GM18508 (cell line): ENCODE measurements at regions not wholly inside any gene's neighbourhood (a gene's known extent, or its start where the extent isn't known, plus 50 kb on each side); places are given as distances from the start of the nearest gene placed in this dataset.
"Not testable (repeated sequence)": the region's sequence is repeated elsewhere in the genome, so short reads cannot be mapped to it uniquely, and the experiment has no call there.

Experiments
- ATAC-seq: cut with Tn5 transposase; IDR thresholded peaks from one replicate; pipeline ENCODE4 v1.9.1; 2021; ENCODE audit warnings: moderate number of reproducible peaks; ENCODE audit not compliant: insufficient read depth, unreplicated experiment

DNA sequence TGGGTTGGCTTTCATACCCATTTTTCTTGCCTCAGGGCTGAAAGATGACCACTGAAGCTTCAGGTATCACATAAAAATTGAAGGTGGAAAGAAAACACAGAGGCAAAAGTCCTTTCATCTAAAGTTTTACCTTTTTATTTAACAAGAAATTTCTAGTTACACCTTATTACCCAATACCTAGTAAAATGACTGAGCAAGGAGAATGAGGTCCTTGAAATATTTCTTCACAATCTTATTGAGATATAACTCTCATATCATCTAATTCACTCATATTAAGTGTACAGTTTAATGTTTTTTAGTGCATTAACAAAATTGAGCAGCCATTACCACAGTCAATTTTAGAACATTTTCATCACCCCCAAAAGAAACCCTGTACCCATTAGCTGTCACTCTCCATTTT, 112.9 kb upstream of the ADTRP start:
- ATAC-seq = no peak

DNA sequence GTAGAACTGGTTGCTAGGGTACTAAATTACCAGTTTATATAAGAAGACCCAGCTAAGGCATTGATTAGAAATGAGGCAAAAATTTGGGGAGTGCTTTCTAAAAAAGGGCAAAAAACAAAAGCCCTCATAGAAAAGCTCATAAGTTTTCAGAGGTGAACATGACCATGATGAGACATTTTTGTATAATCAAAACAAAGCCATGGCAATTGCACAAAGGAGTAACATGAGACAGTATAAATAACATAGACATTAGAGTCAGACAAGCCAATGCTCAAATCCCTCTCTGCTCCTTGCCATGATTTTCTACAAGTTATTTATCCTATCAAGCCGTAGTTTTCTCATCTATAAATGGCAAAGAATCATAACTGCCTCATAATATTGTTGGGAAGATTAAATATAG, 112.2 kb upstream of the ADTRP start:
- no peak for ATAC-seq

DNA sequence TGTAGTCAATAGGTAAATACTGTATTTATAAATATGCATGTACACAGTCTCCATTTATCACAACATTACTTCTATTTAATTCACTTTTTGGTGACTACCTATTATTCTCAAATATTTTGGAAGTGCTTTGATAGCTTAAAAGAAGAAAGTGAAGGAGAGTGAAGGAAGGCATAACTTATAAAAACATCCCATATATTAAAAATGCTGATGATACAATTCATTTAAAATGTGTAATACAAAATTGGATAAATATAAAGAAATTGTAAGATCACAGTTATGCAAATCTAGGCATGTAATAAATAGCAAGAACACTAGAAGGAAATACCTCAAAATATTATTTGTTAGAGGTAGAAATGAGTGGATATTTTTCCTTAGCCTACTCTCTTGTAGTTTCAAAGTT, 111.6 kb upstream of the ADTRP start:
- ATAC-seq = no peak

DNA sequence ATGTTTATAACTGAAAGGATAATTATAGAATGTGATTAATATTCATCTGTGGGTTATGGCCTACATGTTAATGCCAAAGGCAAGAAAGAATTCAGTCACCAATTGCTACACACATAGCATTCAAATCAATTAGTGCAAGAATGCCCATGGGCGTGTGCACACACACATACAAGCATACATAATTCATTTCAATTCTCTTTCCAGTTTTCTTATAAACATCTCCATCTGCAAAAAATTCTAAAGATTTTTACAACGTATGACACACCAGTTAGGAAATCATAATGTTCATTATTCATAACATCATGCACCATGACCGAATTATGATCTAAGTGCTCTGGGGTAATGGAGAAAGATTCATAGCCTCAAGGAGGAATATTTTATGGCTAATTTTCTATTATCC, 111.0 kb upstream of the ADTRP start:
- ATAC-seq = no peak

DNA sequence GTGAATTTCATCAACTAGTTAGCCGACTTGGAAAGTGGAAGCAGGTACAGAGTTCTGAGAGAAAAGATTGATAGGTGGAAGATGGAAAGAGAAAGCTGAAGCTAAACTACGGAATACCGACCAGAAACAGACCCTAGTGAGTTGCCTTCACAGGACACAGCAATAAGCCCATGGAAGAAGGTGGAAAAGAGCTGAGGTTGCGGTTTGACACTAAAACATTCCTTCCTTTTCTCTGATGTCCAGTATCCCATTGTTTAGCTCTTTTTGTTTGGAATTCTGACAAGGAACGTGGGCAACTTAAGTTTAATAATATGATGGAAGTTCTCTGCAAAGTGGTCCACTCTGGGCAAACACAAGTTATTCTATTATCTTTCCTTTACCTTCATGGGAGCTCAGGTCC, 110.1 kb upstream of the ADTRP start:
- ATAC-seq = no peak

DNA sequence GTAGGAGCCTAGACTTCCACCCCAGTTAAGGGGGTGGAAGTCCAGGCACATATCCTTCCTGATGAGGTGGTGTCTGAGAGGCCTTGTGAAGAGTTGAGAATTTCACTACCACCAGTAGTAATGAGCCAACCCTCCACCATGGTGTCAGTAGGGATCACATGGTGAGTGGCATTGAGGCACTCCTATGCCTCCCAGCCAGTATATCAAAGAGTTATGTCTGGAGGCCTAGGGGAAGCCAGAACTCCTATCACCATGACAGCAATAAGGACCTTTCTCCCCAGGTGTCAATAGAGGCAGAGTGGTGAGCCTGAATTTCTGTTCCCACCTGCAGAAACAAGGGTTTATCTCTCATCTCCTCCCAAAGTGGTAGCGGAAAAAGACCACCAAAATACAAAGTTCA, 106.6 kb upstream of the ADTRP start:
- no peak for ATAC-seq

DNA sequence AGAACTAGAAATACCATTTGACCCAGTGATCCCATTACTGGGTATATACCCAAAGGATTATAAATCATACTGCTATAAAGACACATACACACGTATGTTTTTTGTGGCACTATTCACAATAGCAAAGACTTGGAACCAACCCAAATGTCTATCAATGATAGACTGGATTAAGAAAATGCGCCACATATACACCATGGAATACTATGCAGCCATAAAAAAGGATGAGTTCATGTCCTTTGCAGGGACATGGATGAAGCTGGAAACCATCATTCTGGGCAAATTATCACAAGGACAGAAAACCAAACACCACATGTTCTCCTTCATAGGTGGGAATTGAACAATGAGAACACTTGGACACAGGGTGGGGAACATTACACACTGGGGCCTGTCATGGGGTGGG, 104.9 kb upstream of the ADTRP start:
- ATAC-seq = not testable (repeated sequence)

DNA sequence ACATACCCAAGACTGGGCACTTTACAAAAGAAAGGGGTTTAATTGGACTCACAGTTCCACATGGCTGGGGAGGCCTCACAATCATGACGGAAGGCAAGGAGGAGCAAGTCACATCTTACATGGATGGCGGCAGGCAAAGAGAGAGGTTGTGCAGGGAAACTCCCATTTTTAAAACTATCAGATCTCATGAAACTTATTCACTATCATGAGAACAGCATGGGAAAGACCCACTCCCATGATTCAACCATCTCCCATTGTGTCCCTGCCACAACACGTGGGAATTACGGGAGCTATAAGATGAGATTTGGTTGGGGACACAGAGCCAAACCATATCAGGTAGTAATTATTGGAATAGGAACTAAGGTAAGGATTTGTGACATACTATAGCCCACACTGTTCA, 101.6 kb upstream of the ADTRP start:
- ATAC-seq = not testable (repeated sequence)

DNA sequence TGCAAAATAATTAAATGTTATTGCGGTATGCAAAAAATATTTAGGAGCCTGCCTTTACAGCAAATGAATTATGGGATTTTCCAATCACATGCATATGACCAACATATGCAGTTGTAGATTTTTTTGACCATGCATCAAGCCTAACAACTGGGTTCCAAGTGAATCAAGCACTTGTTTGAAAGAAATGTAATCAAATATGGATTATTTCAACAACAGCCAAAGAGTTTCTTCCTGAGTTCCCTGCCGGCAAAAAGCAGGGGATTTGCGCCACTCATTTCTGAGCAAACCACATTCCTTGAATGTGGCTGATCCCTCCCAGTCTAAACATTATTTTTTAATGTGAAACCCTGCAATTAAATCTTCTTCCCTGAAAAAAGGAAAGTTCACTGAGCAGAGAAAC, 100.1 kb upstream of the ADTRP start:
- no peak for ATAC-seq

DNA sequence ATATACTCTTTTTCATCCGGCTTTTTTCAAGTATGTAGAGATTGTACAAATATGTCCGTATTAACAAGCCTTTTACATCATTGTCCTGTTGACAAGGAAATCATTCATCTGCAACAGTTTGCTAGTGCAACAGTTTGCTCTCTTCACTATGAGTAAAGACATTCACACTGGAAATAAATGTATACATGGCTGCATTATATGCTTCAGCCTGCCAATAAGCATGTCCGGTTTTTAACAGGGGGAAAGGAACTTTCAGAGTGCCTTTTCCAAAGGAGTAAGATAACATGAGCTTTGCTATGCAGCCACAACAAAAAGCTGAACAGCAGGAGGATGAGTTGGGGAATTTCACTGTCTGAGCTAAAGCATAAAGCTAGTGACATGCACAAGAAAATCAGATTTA, 99.4 kb upstream of the ADTRP start:
- no peak for ATAC-seq

DNA sequence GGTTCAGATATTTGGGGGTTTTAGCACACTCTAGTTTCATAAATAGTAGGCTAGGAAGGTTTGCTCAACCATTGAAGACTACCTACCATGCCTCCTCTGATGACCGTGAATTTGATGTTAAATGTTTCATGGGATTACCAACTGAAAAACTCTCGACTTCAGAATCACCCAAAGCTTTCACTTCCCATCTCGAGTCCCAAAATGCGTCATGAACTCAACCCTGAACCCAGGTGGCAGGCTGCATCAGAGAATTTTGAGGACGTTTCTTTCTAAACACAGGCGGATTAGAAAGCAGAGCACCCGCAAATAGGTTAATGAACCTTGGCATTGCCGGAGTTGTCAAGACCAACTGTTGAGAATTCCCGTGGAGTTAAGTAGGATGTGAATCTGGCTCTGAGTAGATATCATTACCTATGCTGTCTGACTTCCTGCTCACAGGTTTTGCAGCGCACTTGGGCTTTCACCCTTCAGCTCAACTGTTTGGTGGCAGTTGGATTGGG, 98.4 kb upstream of the ADTRP start:
- no peak for ATAC-seq

DNA sequence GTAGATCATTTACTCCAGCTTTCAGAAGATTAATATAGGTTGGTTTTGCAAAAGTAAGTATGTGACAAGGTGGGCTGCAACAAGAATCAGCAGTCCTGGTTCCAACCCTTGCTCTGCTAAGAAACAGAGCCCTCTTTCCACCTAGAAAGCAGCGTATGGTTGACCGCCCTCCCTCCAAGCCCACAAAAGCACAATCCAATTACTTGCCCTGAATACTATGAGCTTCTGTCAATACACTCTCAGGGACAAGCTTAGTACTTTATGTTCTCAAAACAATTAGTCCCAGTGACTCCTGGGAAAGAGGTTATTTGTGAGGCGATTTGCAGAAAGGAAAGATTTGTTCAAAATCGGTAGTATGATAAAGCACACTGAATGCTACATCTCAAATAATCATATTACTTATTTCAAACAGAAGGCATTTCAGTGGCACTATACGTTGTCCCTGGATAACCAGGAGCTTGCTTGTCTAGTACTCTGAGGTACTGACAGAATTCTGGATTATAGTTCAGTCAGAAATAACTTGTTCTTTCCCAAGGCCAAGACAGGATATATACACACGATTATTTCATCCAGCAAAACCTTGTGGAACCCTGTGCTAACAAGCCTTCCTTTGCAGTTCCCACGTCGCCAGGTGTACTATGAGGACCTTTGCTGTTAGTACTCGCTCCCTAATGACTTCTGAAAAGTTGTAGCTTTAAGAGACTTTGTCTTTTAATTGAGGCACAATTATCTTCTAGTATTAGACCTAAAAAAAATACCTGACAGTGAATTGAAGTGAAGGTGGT, 96.9 kb upstream of the ADTRP start:
- no peak for ATAC-seq

DNA sequence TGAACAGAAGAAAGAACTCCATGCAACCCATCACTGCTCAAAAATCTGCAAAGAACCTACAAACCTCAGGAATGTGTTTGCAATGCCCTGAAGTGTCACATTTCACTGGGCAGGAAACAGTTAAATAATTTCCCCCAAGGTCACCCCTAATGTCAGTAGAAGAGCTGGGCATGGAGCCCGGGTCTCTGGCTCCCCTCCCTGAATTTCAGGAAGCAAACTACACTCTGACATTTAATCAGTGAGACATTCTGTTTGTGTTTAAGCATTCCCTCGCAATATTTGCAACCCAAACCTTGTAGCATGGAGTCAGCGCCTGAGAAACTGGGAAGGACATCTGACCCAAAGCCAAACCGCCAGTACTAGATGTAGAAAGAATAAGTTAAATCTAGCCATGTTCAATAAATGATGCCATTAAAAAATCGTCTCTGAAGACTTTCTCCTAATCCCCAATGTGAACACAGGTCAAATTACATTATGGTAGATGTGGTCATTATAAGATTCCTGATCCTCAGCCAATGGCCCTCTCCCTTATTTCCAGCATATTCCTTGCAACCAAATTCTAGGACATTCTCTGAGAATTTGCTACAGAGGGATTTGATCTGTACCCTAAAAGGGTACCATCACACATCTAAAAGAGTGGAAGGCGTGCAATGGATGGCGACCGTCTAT, 91.2 kb upstream of the ADTRP start:
- no peak for ATAC-seq

DNA sequence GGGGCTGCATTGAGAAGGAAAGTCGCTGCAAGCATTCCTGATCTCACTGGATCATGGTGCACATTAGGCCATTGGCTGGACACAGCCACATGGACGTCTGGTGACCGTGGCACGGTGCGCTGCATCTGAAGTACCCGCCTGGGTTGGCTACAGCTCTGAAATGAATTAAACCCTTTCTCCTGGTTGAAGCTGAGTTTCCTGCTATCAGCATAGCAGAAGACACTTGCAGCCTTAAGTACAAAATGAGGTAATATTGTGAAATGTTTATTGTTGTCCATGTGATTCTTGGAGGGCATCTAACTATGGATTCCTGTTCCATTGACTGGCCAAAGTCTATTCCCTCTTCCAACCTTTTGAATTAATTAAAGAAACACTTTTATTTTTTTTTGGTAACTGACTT, 89.8 kb upstream of the ADTRP start:
- no peak for ATAC-seq

DNA sequence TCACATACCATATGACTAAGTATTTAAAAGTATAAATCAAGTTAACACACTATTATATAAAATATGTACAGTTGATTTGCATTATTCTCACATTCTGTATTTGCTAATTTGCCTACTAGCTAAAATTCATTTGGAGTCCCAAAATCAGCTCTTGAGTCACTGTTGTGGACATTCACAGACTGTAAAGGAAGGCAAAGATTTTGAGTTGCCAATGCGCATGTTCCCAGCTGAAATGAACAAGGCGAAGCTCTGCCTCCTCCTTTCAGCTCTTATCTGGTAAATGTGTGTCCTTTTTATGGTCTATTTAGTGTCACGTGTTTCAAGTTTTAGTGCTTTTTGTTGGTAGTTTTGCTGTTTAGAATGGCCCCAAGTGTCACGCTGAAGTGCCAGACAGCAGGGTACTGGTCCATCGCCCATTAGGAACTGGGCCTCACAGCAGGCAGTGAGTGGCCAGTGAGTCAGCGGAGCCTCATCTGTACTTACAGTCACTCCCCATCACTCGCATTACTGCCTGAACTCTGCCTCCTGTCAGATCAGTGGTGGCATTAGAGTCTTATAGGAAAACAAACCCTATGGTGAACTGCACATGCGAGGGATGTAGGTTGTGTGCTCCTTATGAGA, 87.2 kb upstream of the ADTRP start:
- no peak for ATAC-seq

DNA sequence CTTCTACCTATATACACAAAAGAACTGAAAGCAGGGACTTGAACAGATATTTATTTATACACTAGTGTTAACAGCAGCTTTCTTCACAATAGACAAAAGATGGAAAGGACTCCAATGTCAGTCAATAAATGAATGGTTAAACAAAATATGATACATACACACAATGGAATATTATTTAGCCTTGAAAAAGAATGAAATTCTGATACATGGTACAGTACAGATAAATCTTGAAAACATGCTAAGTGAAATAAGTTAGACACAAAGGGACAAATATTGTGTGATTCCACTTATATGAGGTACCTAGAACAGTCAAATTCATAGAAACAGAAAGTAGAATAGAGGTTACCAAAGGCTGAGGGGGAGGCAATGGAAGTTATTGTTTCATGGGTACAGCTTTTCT, 79.8 kb upstream of the ADTRP start:
- no peak for ATAC-seq

DNA sequence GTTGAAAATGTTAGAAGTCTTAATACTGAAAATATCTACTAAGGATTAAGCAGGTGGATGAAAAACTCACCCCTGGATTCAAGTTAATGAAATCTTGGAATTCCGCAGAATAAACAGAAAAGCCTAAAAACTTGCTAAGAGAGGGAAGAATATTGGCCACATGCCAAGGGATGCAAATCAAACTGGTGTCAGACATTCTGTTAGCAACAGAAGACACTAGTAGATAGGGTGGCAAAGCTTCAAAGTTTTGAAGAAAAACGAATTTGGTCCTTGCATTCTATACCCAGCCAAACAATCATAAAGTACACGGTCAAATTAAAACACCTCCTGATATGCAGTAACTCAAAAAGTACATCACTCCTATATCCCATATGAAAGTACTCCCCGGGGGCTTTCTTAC, 77.1 kb upstream of the ADTRP start:
- ATAC-seq = no peak

DNA sequence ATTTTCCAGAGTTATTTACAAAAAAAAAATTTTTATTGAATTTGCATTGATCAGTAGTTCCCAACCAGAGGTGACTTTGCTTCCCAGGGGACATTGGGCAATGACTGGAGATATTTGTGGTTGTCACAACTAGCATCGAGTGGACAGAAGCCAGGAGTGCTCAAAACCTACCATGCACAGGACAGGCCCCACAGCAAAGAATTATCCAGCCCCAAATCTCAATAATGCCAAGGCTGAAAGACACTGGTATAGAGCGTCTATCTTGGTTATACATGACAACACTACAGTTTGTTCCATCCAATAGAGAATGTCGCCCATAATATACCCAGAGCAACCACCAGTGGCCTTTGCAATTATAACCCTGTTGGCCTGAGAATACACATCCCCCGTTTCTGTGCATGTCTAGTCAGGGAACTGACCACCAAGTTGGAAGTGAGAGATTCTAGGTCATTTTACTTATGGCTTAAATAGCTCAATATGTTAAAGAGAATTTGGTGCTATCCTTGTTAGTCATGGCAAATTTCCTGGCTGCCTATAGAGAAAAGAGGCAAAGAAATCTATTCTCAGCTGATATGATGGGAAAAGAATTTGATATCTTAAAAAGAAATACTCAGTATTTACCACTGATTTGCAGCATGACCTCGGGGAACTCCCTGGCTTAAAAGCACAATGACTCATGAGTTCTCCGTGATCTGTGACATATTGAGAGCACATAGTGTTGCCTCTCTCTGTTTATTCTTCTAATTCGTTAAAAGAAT, 76.0 kb upstream of the ADTRP start:
- no peak for ATAC-seq

DNA sequence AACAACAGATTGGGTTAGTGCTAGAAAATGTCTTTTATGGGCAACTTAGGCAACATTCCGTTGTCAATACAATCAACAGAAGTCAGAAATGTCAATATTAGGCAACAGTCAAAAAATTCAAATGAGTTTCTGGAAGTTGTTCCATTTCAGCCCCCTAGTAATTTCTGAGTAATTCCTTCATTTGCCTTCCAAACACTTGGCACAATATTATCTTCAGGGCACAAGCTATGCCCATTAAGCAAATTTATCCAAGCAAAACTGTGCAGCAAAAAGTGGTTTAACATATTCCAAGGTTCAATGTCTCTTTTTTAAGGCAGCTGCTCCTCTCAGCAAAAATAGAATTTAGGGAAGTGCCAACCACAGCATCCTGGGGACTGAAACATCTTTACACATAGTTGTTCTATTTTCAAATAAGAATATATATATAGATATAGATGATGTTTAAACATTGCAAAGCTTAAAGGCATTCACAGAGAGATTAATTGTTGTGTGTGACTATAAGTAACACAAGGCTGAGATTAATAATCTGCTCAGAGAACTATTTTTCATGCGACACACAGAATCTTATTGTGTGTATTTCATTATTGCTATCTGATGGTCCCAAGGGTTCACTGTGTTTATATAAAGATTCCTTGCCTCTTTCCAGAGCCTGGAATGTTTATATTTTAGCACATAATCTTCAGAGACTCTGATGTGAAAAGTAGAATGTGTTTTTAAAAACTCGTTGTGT, 75.2 kb upstream of the ADTRP start:
- ATAC-seq = no peak

DNA sequence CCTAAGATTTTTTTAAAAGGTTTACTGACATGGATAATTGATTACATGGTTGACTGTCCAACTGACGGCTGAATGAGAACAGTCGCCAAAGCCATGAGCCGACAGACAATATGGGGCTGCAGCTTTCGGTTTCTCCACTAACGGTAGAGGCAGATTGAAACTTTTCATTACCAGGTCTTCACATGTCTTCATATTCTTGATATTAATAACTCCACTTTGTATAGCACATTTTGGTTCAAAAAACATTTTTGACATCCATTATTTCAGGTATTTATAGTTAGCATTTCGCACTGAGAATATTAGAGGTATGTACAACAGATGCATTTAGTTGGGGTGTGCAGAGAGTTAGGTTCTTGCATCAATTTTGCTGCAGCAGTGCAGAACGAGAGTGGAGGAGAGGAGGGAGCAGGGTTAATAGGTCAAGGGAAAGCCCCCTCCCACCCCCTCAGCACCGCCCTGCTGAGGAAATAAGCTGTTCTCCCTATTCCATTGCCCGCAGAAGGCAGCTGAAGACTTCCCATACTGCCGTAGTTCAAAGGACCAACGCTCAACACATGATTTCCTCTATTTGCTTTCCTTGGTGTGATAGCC, 73.6 kb upstream of the ADTRP start:
- ATAC-seq = no peak
